Testis (tissue), 2 donors: ENCODE measurements at regions not wholly inside any gene's neighbourhood (a gene's known extent, or its start where the extent isn't known, plus 50 kb on each side); places are given as distances from the start of the nearest gene placed in this dataset.

Experiments
- DNase-seq: peaks from one replicate; pipeline ENCODE4 v3.0.0-alpha.2; 2019
- H3K27ac ChIP-seq, 2 donors: fragments of 200-600 bp; sonication (generic); one replicate each; pipeline ENCODE4 v1.5.1; 2019
- H3K27me3 ChIP-seq: fragments of 200-600 bp; sonication (generic); one replicate; pipeline ENCODE4 v1.5.1; 2019
- H3K36me3 ChIP-seq: fragments of 200-600 bp; sonication (generic); one replicate; pipeline ENCODE4 v1.5.1; 2017; ENCODE audit warnings: low read depth; ENCODE audit errors: missing control alignments
- H3K4me1 ChIP-seq: fragments of 200-600 bp; sonication (generic); one replicate; pipeline ENCODE4 v1.5.1; 2019
- H3K4me3 ChIP-seq, 2 donors: fragments of 200-600 bp; sonication (generic); one replicate each; pipeline ENCODE4 v1.5.1; 2017 to 2019
- H3K9me3 ChIP-seq: fragments of 200-600 bp; sonication (generic); one replicate; pipeline ENCODE4 v1.5.1; 2017
- POLR2A ChIP-seq: fragments of 450-650 bp; IDR thresholded peaks from one replicate; pipeline ENCODE4 v1.6.1; 2017; ENCODE audit warnings: antibody characterized with exemption, mild to moderate bottlenecking, moderate library complexity
- WGBS, 2 donors: methylation state at CpG; one replicate each; pipeline ENCODE4 v1.1.5; 2018; 5-methylcytosine and 5-hydroxymethylcytosine counted together
- intact Hi-C: fragments of 100-400 bp; cut with DNase I; formaldehyde crosslinking; loops from one replicate; pipeline ENCODE4 v1.15.1; 2023; ENCODE audit warnings: low total_unique reads
- TF ChIP-seq, protein P1 (sequence below), 3 experiments: fragments of 450-650 bp in 2 of 3; fragments of 200-600 bp in 1 of 3; sonication (generic) in 1 of 3; IDR thresholded peaks; one replicate each; pipeline ENCODE4 v1.5.1; 2016 to 2019; ENCODE audit warnings: antibody characterized with exemption in 3 of 3, mild to moderate bottlenecking in 2 of 3, moderate library complexity in 1 of 3

GRCh38 chr2:67289271-67289670 lies 107.9 kb upstream of the ETAA1 start:
- no peak overlapping the region for H3K4me3 ChIP-seq
- TF ChIP-seq POLR2A: no peak
- TF ChIP-seq, protein P1, sequence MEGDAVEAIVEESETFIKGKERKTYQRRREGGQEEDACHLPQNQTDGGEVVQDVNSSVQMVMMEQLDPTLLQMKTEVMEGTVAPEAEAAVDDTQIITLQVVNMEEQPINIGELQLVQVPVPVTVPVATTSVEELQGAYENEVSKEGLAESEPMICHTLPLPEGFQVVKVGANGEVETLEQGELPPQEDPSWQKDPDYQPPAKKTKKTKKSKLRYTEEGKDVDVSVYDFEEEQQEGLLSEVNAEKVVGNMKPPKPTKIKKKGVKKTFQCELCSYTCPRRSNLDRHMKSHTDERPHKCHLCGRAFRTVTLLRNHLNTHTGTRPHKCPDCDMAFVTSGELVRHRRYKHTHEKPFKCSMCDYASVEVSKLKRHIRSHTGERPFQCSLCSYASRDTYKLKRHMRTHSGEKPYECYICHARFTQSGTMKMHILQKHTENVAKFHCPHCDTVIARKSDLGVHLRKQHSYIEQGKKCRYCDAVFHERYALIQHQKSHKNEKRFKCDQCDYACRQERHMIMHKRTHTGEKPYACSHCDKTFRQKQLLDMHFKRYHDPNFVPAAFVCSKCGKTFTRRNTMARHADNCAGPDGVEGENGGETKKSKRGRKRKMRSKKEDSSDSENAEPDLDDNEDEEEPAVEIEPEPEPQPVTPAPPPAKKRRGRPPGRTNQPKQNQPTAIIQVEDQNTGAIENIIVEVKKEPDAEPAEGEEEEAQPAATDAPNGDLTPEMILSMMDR (IDR thresholded peaks at IDR 0.05): no peak
- no peak for DNase-seq
- WGBS, 2 donors: 82 to 85% methylated on average over 2 of the region's 2 CpGs
- no peaks in the 10 kb centered on the region for H3K27me3 ChIP-seq
- no peaks in the 10 kb centered on the region for H3K4me1 ChIP-seq
- no peak overlapping the region for H3K27ac ChIP-seq
- H3K36me3 ChIP-seq: no peaks in the 10 kb centered on the region
- intact Hi-C loops: no loop called here
- no peaks in the 10 kb centered on the region for H3K9me3 ChIP-seq

GRCh38 chr2:67289921-67290371 lies 107.2 kb upstream of the ETAA1 start:
- no peak overlapping the region for H3K4me3 ChIP-seq
- intact Hi-C loops: no loop called here
- H3K36me3 ChIP-seq: no peaks in the 10 kb centered on the region
- 91 to 100% methylated on average over 1 of the region's 1 CpG for WGBS, 2 donors
- H3K9me3 ChIP-seq: no peaks in the 10 kb centered on the region
- H3K4me1 ChIP-seq: no peaks in the 10 kb centered on the region
- no peak for DNase-seq
- no peaks in the 10 kb centered on the region for H3K27me3 ChIP-seq
- H3K27ac ChIP-seq: no peak overlapping the region
- TF ChIP-seq POLR2A: no peak
- TF ChIP-seq, protein P1 (IDR thresholded peaks at IDR 0.05): no peak

- intact Hi-C loops: no loop called here
- H3K27me3 ChIP-seq: no peaks in the 10 kb centered on the region
- H3K4me1 ChIP-seq: no peaks in the 10 kb centered on the region
- 89 to 94% methylated on average over 6 of the region's 6 CpGs for WGBS, 2 donors
- H3K9me3 ChIP-seq: no peaks in the 10 kb centered on the region
- H3K27ac ChIP-seq: no peak overlapping the region
- TF ChIP-seq POLR2A: no peak
- TF ChIP-seq, protein P1 (IDR thresholded peaks at IDR 0.05): no peak
- no peak for DNase-seq
- no peak overlapping the region for H3K4me3 ChIP-seq
- H3K36me3 ChIP-seq: no peaks in the 10 kb centered on the region
Observed at GRCh38 chr2:67290451-67291290, 106.5 kb upstream of the ETAA1 start.

GRCh38 chr2:67294218-67294617 lies 102.9 kb upstream of the ETAA1 start:
- no peak overlapping the region for H3K27ac ChIP-seq
- no peaks in the 10 kb centered on the region for H3K36me3 ChIP-seq
- no peaks in the 10 kb centered on the region for H3K9me3 ChIP-seq
- TF ChIP-seq, protein P1 (IDR thresholded peaks at IDR 0.05): no peak
- TF ChIP-seq POLR2A: no peak
- intact Hi-C loops: no loop called here
- no peak for DNase-seq
- no peak overlapping the region for H3K4me3 ChIP-seq
- 52 to 59% methylated on average over 1 of the region's 1 CpG for WGBS, 2 donors
- H3K4me1 ChIP-seq: no peaks in the 10 kb centered on the region
- H3K27me3 ChIP-seq: no peaks in the 10 kb centered on the region

- no peak for DNase-seq
- TF ChIP-seq POLR2A: no peak
- TF ChIP-seq, protein P1 (IDR thresholded peaks at IDR 0.05): no peak
- Histone ChIP-seq H3K27me3 (no peaks in the 10 kb centered on the region), H3K27ac (no peak overlapping the region), H3K9me3 (no peaks in the 10 kb centered on the region), H3K36me3 (no peaks in the 10 kb centered on the region), H3K4me3 (no peak overlapping the region), H3K4me1 (no peaks in the 10 kb centered on the region)
- WGBS, 2 donors: 72 to 73% methylated on average over 2 of the region's 2 CpGs
- intact Hi-C loops: no loop called here
Observed at GRCh38 chr2:67295406-67295805, 101.7 kb upstream of the ETAA1 start.
